ENCODE measurements at regions not wholly inside any gene's neighbourhood (a gene's known extent, or its start where the extent isn't known, plus 50 kb on each side); places are given as distances from the start of the nearest gene placed in this dataset.

DNA sequence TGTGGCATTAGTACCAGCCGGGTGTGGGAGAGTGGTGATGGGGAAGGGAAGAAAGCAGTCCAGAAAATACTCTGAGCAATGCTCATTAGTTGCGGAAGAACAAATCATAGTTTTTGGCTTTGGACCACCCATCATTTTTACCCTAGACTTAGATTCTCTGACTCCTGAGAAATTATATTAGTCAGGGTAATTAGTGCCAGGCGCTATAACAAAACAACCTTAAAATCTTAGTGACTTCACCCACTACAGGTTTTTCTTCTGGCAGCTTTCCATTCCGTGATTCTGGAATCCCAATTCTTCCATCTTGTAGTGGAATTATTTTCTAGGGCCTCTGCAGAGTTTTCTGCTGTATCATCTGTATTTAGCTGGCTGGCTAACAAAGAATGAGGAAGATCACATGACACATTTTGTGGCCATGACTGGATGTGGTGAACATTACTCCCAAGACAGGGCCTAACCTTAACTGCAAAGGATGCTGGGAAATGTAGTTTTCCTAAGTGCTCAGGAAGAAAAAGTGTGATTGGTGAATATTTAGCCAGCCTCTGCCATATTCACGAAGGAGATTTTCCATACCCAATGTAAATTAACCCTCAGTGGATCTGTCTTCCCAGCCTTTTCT is 373.0 kb upstream of the MEF2C start:
- Histone ChIP-seq H3K4me1 (ENCODE audit: insufficient read depth, low read length) (no peaks in the 10 kb centered on the region), H3K4me3 (ENCODE audit: low read length) (no peak overlapping the region), H3K27me3 (ENCODE audit: insufficient read depth, low read length) (no peaks in the 10 kb centered on the region), H3K9me3 (ENCODE audit: insufficient read depth, low read depth, low read length) (no peaks in the 10 kb centered on the region), H3K9ac (ENCODE audit: low read depth, low read length) (no peak overlapping the region), H3K36me3 (ENCODE audit: insufficient read depth, low read depth, low read length) (no peaks in the 10 kb centered on the region), H3K27ac (ENCODE audit: low read length) (no peak overlapping the region)

DNA sequence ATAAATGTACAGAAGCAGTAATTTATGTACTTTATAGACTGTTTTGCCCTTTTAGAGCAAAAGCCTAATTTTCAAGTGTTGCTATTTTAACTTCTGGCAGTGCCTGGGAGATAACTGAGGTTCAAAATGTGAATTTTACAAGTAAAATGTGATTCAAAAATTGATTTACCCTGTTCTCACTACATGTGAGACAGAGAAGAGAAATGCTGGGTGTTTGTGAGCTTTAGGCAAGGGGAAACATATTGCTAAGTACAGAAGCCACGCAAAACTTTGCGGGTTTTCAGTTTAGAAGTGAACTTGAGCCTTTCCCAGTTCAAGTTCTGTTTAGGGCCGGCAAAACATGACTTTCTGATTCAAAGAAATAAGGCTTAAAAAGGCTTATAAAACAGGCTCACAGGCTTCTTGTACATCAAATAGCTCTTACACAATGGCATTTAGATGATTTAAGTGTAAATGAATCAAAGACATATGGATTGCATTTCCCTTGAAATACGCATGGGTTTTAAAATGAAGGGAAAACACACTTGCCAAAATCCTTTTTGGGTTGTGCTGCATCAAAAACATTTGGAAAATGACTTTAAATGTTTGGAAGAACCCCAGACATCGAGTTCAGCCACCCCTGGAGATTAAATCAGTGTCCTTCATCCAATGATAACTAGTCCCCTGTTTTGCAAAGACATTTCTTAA is 370.8 kb upstream of the MEF2C start:
- Histone ChIP-seq H3K27me3 (ENCODE audit: insufficient read depth, low read length) (no peaks in the 10 kb centered on the region), H3K4me3 (ENCODE audit: low read length) (no peak overlapping the region), H3K27ac (ENCODE audit: low read length) (no peak overlapping the region), H3K9me3 (ENCODE audit: insufficient read depth, low read depth, low read length) (no peaks in the 10 kb centered on the region), H3K9ac (ENCODE audit: low read depth, low read length) (no peak overlapping the region), H3K4me1 (ENCODE audit: insufficient read depth, low read length) (no peaks in the 10 kb centered on the region), H3K36me3 (ENCODE audit: insufficient read depth, low read depth, low read length) (no peaks in the 10 kb centered on the region)

GRCh38 chr5:89246864-89247263 is 363.9 kb upstream of the MEF2C start:
- Histone ChIP-seq H3K27ac (ENCODE audit: low read length) (no peak overlapping the region), H3K9me3 (ENCODE audit: insufficient read depth, low read depth, low read length) (no peaks in the 10 kb centered on the region), H3K36me3 (ENCODE audit: insufficient read depth, low read depth, low read length) (no peaks in the 10 kb centered on the region), H3K27me3 (ENCODE audit: insufficient read depth, low read length) (no peaks in the 10 kb centered on the region), H3K4me1 (ENCODE audit: insufficient read depth, low read length) (no peaks in the 10 kb centered on the region), H3K4me3 (ENCODE audit: low read length) (no peak overlapping the region), H3K9ac (ENCODE audit: low read depth, low read length) (no peak overlapping the region)

GRCh38 chr5:89246252-89246651 is 363.3 kb upstream of the MEF2C start:
- Histone ChIP-seq H3K4me1 (ENCODE audit: insufficient read depth, low read length) (no peaks in the 10 kb centered on the region), H3K9ac (ENCODE audit: low read depth, low read length) (no peak overlapping the region), H3K27me3 (ENCODE audit: insufficient read depth, low read length) (no peaks in the 10 kb centered on the region), H3K36me3 (ENCODE audit: insufficient read depth, low read depth, low read length) (no peaks in the 10 kb centered on the region), H3K27ac (ENCODE audit: low read length) (no peak overlapping the region), H3K4me3 (ENCODE audit: low read length) (no peak overlapping the region), H3K9me3 (ENCODE audit: insufficient read depth, low read depth, low read length) (no peaks in the 10 kb centered on the region)

GRCh38 chr5:89243611-89244010 is 360.6 kb upstream of the MEF2C start:
- Histone ChIP-seq H3K4me3 (ENCODE audit: low read length) (no peak overlapping the region), H3K9ac (ENCODE audit: low read depth, low read length) (no peak overlapping the region)

DNA sequence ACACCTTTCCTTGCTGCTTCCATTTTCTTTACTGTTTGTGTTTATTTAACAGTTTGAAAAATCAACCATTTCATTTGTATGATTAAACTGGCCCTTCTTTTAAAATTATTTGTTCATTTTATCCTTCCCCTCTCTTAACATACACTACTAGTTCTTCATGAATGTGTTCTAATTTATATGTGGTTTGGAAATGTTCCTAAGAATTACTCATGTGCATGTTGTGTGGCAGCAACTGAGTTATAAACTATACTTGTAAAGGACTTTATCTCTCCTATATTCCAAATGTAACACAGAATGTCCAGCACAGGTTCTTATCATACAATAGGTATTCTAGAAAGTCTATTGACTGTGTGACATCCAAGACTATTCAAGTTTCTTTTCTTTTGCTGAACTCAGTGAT is 358.2 kb upstream of the MEF2C start:
- no peaks in the 10 kb centered on the region for H3K36me3 ChIP-seq (ENCODE audit: insufficient read depth, low read depth, low read length)
- H3K4me3 ChIP-seq (ENCODE audit: low read length): no peak overlapping the region
- H3K4me1 ChIP-seq (ENCODE audit: insufficient read depth, low read length): no peaks in the 10 kb centered on the region
- no peak overlapping the region for H3K9ac ChIP-seq (ENCODE audit: low read depth, low read length)
- no peak overlapping the region for H3K27ac ChIP-seq (ENCODE audit: low read length)
- no peaks in the 10 kb centered on the region for H3K27me3 ChIP-seq (ENCODE audit: insufficient read depth, low read length)
- H3K9me3 ChIP-seq (ENCODE audit: insufficient read depth, low read depth, low read length): no peaks in the 10 kb centered on the region

More at GRCh38 chr5:89243611-89244010, 360.6 kb upstream of the MEF2C start:
- Histone ChIP-seq H3K27me3 (ENCODE audit: insufficient read depth, low read length) (no peaks in the 10 kb centered on the region), H3K36me3 (ENCODE audit: insufficient read depth, low read depth, low read length) (no peaks in the 10 kb centered on the region), H3K9me3 (ENCODE audit: insufficient read depth, low read depth, low read length) (no peaks in the 10 kb centered on the region), H3K4me1 (ENCODE audit: insufficient read depth, low read length) (no peaks in the 10 kb centered on the region), H3K27ac (ENCODE audit: low read length) (no peak overlapping the region)

GRCh38 chr5:89236900-89237299 is 353.9 kb upstream of the MEF2C start:
- no peaks in the 10 kb centered on the region for H3K27me3 ChIP-seq (ENCODE audit: insufficient read depth, low read length)
- H3K36me3 ChIP-seq (ENCODE audit: insufficient read depth, low read depth, low read length): no peaks in the 10 kb centered on the region
- no peak overlapping the region for H3K4me3 ChIP-seq (ENCODE audit: low read length)
- H3K27ac ChIP-seq (ENCODE audit: low read length): no peak overlapping the region
- no peaks in the 10 kb centered on the region for H3K4me1 ChIP-seq (ENCODE audit: insufficient read depth, low read length)
- no peak overlapping the region for H3K9ac ChIP-seq (ENCODE audit: low read depth, low read length)
- no peaks in the 10 kb centered on the region for H3K9me3 ChIP-seq (ENCODE audit: insufficient read depth, low read depth, low read length)

- H3K9me3 ChIP-seq (ENCODE audit: insufficient read depth, low read depth, low read length): no peaks in the 10 kb centered on the region
- no peak overlapping the region for H3K4me3 ChIP-seq (ENCODE audit: low read length)
- H3K27ac ChIP-seq (ENCODE audit: low read length): no peak overlapping the region
- H3K27me3 ChIP-seq (ENCODE audit: insufficient read depth, low read length): no peaks in the 10 kb centered on the region
- no peaks in the 10 kb centered on the region for H3K4me1 ChIP-seq (ENCODE audit: insufficient read depth, low read length)
- no peak overlapping the region for H3K9ac ChIP-seq (ENCODE audit: low read depth, low read length)
- no peaks in the 10 kb centered on the region for H3K36me3 ChIP-seq (ENCODE audit: insufficient read depth, low read depth, low read length)
Observed at GRCh38 chr5:89233462-89233861, 350.5 kb upstream of the MEF2C start.

GRCh38 chr5:89232139-89232603 is 349.2 kb upstream of the MEF2C start:
- no peaks in the 10 kb centered on the region for H3K36me3 ChIP-seq (ENCODE audit: insufficient read depth, low read depth, low read length)
- H3K4me1 ChIP-seq (ENCODE audit: insufficient read depth, low read length): no peaks in the 10 kb centered on the region
- H3K9me3 ChIP-seq (ENCODE audit: insufficient read depth, low read depth, low read length): no peaks in the 10 kb centered on the region
- H3K4me3 ChIP-seq (ENCODE audit: low read length): no peak overlapping the region
- no peak overlapping the region for H3K27ac ChIP-seq (ENCODE audit: low read length)
- H3K27me3 ChIP-seq (ENCODE audit: insufficient read depth, low read length): no peaks in the 10 kb centered on the region
- H3K9ac ChIP-seq (ENCODE audit: low read depth, low read length): no peak overlapping the region

- no peak overlapping the region for H3K4me3 ChIP-seq (ENCODE audit: low read length)
- H3K4me1 ChIP-seq (ENCODE audit: insufficient read depth, low read length): no peaks in the 10 kb centered on the region
- no peaks in the 10 kb centered on the region for H3K36me3 ChIP-seq (ENCODE audit: insufficient read depth, low read depth, low read length)
- no peak overlapping the region for H3K27ac ChIP-seq (ENCODE audit: low read length)
- H3K9ac ChIP-seq (ENCODE audit: low read depth, low read length): no peak overlapping the region
- H3K27me3 ChIP-seq (ENCODE audit: insufficient read depth, low read length): no peaks in the 10 kb centered on the region
- no peaks in the 10 kb centered on the region for H3K9me3 ChIP-seq (ENCODE audit: insufficient read depth, low read depth, low read length)
Observed at GRCh38 chr5:89230178-89230577, 347.2 kb upstream of the MEF2C start.

DNA sequence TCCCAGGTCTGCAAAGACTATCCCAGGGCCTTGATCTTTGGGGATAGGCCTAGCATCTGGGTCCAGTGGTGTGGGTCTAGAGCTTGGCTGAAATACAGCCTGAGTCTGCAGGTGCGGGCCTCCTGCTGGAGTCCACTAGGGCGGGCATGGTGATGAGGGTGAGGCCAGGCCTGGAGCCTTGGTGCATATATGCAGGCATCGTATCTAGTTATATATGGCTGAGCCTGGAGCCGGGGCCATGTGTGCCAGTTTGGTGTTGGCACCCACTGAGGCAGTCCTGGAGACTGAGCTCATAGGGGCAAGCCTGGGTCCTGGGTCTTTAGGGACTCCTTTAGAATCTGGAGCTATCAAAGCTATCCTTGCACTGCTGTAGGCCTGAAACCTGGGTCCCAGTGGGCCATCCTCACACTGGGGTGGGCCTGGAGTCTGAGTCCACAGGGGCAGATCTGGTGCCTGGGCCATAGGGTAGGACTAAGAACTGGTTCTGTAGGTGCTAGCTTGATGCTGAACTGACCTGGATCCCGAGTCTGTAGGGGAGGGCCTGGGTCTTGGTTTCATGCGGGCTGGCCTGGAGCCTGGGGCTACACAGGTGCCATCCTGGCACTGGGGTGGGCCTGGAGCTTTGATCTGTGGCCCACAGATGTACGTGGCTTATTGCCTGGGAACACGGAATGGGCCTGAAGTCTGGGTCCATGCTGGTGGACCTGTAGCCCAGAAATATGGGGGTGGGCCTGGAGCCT is 346.5 kb upstream of the MEF2C start:
- Histone ChIP-seq H3K36me3 (ENCODE audit: insufficient read depth, low read depth, low read length) (no peaks in the 10 kb centered on the region), H3K4me3 (ENCODE audit: low read length) (no peak overlapping the region), H3K9me3 (ENCODE audit: insufficient read depth, low read depth, low read length) (no peaks in the 10 kb centered on the region), H3K4me1 (ENCODE audit: insufficient read depth, low read length) (no peaks in the 10 kb centered on the region), H3K27ac (ENCODE audit: low read length) (no peak overlapping the region), H3K9ac (ENCODE audit: low read depth, low read length) (no peak overlapping the region), H3K27me3 (ENCODE audit: insufficient read depth, low read length) (no peaks in the 10 kb centered on the region)

DNA sequence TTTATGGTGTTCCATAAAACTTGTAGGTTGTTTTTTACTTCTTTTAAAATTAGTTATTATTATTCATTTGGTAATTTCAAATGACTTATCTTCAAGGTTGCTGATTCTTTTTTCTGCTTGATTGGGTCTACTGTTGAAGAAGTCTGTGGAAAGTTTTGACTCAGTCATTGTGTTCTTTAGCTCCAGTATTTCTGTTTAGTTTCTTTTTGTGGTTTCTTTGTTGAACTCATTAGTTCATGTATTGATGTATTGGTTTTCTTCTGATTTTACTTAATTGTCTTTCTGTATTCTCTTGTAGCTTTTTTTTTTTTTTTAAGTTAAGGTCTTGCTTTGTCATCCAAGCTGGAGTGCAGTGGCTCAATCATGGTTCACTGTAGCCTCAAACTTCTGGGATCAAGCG is 345.4 kb upstream of the MEF2C start:
- no peak overlapping the region for H3K4me3 ChIP-seq (ENCODE audit: low read length)
- H3K27ac ChIP-seq (ENCODE audit: low read length): no peak overlapping the region
- H3K4me1 ChIP-seq (ENCODE audit: insufficient read depth, low read length): no peaks in the 10 kb centered on the region
- H3K9me3 ChIP-seq (ENCODE audit: insufficient read depth, low read depth, low read length): no peaks in the 10 kb centered on the region
- H3K9ac ChIP-seq (ENCODE audit: low read depth, low read length): no peak overlapping the region
- H3K27me3 ChIP-seq (ENCODE audit: insufficient read depth, low read length): no peaks in the 10 kb centered on the region
- H3K36me3 ChIP-seq (ENCODE audit: insufficient read depth, low read depth, low read length): no peaks in the 10 kb centered on the region

All from iPS-20b (cell line).